HFFc6 (cell line): ENCODE measurements at regions not wholly inside any gene's neighbourhood (a gene's known extent, or its start where the extent isn't known, plus 50 kb on each side); places are given as distances from the start of the nearest gene placed in this dataset.
"Not testable (repeated sequence)": the region's sequence is repeated elsewhere in the genome, so short reads cannot be mapped to it uniquely, and the experiment has no call there.

Source experiments
- DNase-seq: peaks from one replicate; pipeline ENCODE4 v3.0.0-alpha.2; 2018
- H3K27ac Mint-ChIP-seq: 2 replicates; pipeline ENCODE4 v1.8.0; 2020; ENCODE audit warnings: mild to moderate bottlenecking, mixed read lengths
- H3K27me3 Mint-ChIP-seq: 2 replicates; pipeline ENCODE4 v1.8.0; 2021; ENCODE audit warnings: mild to moderate bottlenecking, moderate library complexity, mixed read lengths; ENCODE audit not compliant: insufficient read depth
- H3K36me3 Mint-ChIP-seq: 2 replicates; pipeline ENCODE4 v1.8.0; 2021; ENCODE audit warnings: low read depth, mixed read lengths
- H3K4me1 Mint-ChIP-seq: 2 replicates; pipeline ENCODE4 v1.8.0; 2020; ENCODE audit warnings: low read depth, mixed read lengths
- H3K4me3 Mint-ChIP-seq: 2 replicates; pipeline ENCODE4 v1.8.0; 2020; ENCODE audit warnings: mild to moderate bottlenecking, moderate library complexity, mixed read lengths
- H3K9me3 Mint-ChIP-seq: 2 replicates; pipeline ENCODE4 v1.8.0; 2020; ENCODE audit warnings: mild to moderate bottlenecking, mixed read lengths
- CTCF ChIP-seq: fragments of 200-600 bp; sonication (generic); IDR thresholded peaks from 2 replicates; pipeline ENCODE4 v1.5.0; 2021; ENCODE audit warnings: antibody characterized with exemption, mild to moderate bottlenecking

GRCh38 chr20:55004044-55004443 is 528.7 kb downstream of the DOK5 start:
- no peak overlapping the region for H3K4me3 Mint-ChIP-seq

DNA sequence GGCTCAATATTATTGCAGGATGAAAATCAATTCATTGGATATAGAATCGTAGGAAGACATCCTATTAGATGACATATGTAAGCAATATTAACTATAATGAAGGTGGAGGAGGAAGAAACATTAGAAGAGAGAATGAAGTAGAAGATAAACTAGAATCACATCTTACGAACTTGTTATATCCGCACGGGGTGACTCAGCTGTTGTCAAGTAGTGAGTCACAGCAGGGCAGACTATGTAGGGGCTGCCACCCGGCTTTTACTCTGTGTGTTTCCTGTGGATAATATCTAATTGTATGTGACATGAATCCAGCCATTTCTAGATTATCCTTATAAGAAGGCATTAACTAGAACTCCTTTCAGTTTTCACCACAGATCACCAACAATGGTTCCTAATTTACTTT is 520.2 kb downstream of the DOK5 start:
- Mint-ChIP-seq H3K27ac (no peak overlapping the region), H3K27me3 (no peaks in the 10 kb centered on the region), H3K9me3 (peaks cover 56% of the 10 kb centered on the region), H3K4me3 (no peak overlapping the region), H3K4me1 (no peaks in the 10 kb centered on the region), H3K36me3 (0 out of 2 replicates have a peak, but pooled peaks cover 6% of the 10 kb centered on the region)
- TF ChIP-seq CTCF, result no peak
- DNase-seq, result no peak

More at GRCh38 chr20:55004044-55004443, 528.7 kb downstream of the DOK5 start:
- DNase-seq, result no peak
- no peak for TF ChIP-seq CTCF
- H3K27ac Mint-ChIP-seq, result no peak overlapping the region
- H3K9me3 Mint-ChIP-seq, result peaks cover 60% of the 10 kb centered on the region
- no peaks in the 10 kb centered on the region; the same call in 1 of the 2 replicates for H3K27me3 Mint-ChIP-seq
- no peaks in the 10 kb centered on the region for H3K4me1 Mint-ChIP-seq
- H3K36me3 Mint-ChIP-seq, result no peaks in the 10 kb centered on the region

DNA sequence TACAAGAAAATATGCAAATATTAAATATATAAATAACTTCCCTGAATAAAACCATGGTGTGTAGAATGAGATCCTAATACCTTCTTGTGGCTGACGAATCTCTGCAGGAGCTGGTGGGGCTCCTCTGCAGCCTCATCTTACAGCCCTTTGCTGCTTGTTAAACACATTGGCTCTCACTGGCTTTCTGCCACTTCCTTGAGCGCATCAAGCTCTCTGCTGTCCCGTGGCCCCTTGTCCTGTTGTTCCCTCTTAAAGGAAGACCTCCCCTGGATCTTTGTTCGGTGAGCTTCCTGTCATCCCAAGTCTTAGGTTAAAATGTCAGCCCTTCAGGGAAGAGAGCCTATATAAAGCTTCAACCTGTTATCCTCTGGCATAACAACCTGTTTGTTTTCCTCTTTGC is 519.6 kb downstream of the DOK5 start:
- Mint-ChIP-seq H3K4me3 (no peak overlapping the region), H3K36me3 (0 out of 2 replicates have a peak, but pooled peaks cover 6% of the 10 kb centered on the region), H3K4me1 (no peaks in the 10 kb centered on the region), H3K27me3 (no peaks in the 10 kb centered on the region), H3K9me3 (peaks cover 54% of the 10 kb centered on the region), H3K27ac (no peak overlapping the region)
- DNase-seq, result no peak
- no peak for TF ChIP-seq CTCF

- no peaks in the 10 kb centered on the region; the same call in 1 of the 2 replicates for H3K36me3 Mint-ChIP-seq
- H3K9me3 Mint-ChIP-seq, result peaks cover 48% of the 10 kb centered on the region
- no peaks in the 10 kb centered on the region for H3K27me3 Mint-ChIP-seq
- no peaks in the 10 kb centered on the region for H3K4me1 Mint-ChIP-seq
- H3K4me3 Mint-ChIP-seq, result no peak overlapping the region
- TF ChIP-seq CTCF, result no peak
- H3K27ac Mint-ChIP-seq, result no peak overlapping the region
- DNase-seq, result no peak
Observed at GRCh38 chr20:54985091-54985490, 509.7 kb downstream of the DOK5 start.

DNA sequence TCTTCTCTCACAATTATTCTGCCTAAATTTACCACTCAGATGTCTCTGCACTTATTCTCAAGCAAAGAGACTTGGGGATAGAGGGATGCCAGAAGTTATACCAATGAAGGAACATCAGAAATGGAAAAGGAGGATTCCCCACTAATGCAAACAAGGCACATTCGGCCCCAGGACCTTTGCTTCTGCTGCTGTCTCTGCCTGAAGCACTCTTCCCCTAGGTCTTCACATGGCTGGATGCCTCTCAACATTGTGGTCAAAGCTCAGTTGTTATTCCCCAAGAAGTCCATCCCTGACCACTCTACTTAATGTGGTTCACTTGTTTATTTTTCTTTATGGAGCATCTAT is 508.7 kb downstream of the DOK5 start:
- Mint-ChIP-seq H3K36me3 (no peaks in the 10 kb centered on the region; the same call in 1 of the 2 replicates), H3K27me3 (peaks cover 1% of the 10 kb centered on the region; the same call in 1 of the 2 replicates), H3K4me1 (no peaks in the 10 kb centered on the region), H3K27ac (no peak overlapping the region), H3K4me3 (no peak overlapping the region), H3K9me3 (peaks cover 41% of the 10 kb centered on the region)
- no peak for TF ChIP-seq CTCF
- DNase-seq, result no peak

DNA sequence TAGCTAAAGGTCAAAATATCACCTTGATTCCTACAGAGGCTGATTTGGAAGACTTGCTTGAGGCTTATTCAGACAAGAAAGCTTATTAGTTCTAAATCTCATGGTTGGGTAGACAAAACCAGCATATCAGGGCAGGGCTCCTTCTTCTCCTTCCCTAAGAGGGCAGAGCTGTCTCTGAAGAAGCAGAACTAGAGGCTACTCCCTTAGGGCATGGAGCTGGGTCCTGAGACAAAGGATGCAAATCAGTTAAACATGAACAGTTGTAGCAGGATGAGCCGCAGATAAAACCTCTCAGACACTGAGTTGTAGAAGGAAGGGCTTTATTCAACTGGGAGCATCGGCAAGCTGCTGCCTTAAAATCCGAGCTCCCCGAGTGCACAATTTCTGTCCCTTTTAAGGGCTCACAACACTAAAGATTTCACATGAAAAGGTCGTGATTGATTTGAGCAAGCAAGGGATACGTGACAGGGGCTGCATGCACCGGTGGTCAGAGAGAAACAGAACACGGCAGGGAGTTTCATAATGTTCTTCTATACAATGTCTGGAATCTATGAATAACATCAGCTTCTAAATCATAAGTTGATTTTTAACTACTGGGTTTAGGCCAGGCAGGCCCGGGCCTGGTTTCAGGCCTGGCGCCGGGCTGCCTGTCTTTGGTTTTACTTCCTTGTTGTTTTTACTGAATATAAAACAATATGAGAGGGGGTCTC is 508.2 kb downstream of the DOK5 start:
- not testable (repeated sequence) for H3K36me3 Mint-ChIP-seq, H3K27me3 Mint-ChIP-seq, H3K4me3 Mint-ChIP-seq, H3K4me1 Mint-ChIP-seq, DNase-seq, H3K27ac Mint-ChIP-seq
- H3K9me3 Mint-ChIP-seq, result peaks cover 36% of the 10 kb centered on the region
